Activated naive CD4-positive, alpha-beta T cell treated with anti-CD3 and anti-CD28 coated beads for 36 hours (primary cell): ENCODE measurements at regions not wholly inside any gene's neighbourhood (a gene's known extent, or its start where the extent isn't known, plus 50 kb on each side); places are given as distances from the start of the nearest gene placed in this dataset.

ENCODE experiments used
- CTCF ChIA-PET: fragments of 350-600 bp; sonication (Branson Sonifier 250); formaldehyde crosslinking; loops from one replicate; lab custom pipeline; 2021; ENCODE audit warnings: antibody characterized with exemption; lab: Charles Lee
- DNase-seq: peaks from one replicate; pipeline ENCODE4 v3.0.0-alpha.2; 2020
- H3K27ac Mint-ChIP-seq: one replicate; pipeline ENCODE4 v1.8.0; 2021; ENCODE audit warnings: mild to moderate bottlenecking, mixed read lengths
- H3K27me3 Mint-ChIP-seq: one replicate; pipeline ENCODE4 v1.8.0; 2021; ENCODE audit warnings: low read depth, mixed read lengths
- H3K36me3 Mint-ChIP-seq: one replicate; pipeline ENCODE4 v1.8.0; 2021; ENCODE audit warnings: low read depth, mixed read lengths
- H3K4me1 Mint-ChIP-seq: one replicate; pipeline ENCODE4 v1.8.0; 2021; ENCODE audit warnings: low read depth, mixed read lengths
- H3K4me3 Mint-ChIP-seq: one replicate; pipeline ENCODE4 v1.8.0; 2021; ENCODE audit warnings: mild to moderate bottlenecking, moderate library complexity, mixed read lengths
- H3K9me3 Mint-ChIP-seq: one replicate; pipeline ENCODE4 v1.8.0; 2021; ENCODE audit warnings: mixed read lengths
- intact Hi-C: fragments of 100-400 bp; cut with micrococcal nuclease; formaldehyde crosslinking; loops from one replicate; pipeline ENCODE4 v1.15.1; 2023

DNA sequence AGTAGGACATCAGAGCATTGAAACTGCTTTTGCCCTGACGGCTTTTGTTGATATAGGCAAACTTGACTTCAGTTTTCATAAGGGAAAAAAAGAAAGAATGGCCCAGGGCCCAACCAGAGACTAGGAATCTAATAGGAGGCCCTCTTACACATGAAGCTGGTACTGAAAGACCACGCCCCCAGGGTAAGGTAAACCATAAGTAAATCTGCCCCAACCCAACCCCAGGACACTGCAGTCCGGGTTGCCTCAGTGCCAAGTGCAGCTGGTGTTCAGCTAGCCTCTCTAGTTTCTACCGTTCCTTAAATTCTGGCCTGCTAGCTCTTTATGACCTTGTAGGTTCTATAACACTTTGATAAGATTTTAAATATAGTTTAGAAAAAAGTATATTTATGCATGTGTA is 136.7 kb downstream of the AQP9 start:
- Mint-ChIP-seq H3K36me3 (peaks cover 2% of the 10 kb centered on the region), H3K4me1 (peaks cover 5% of the 10 kb centered on the region), H3K4me3 (no peak overlapping the region), H3K27ac (no peak overlapping the region), H3K27me3 (no peaks in the 10 kb centered on the region), H3K9me3 (peaks cover 8% of the 10 kb centered on the region)
- intact Hi-C loops = loop anchor here (5.0 to 10.0 kb wide), 2 partner anchors 240 to 497 kb away; partner anchors contain the start of gene MINDY2
- no peak for DNase-seq
- CTCF ChIA-PET = no interaction called here

GRCh38 chr15:58275785-58276184 is 137.6 kb downstream of the AQP9 start:
- Mint-ChIP-seq H3K27ac (no peak overlapping the region), H3K4me3 (no peak overlapping the region), H3K4me1 (no peaks in the 10 kb centered on the region), H3K9me3 (peaks cover 8% of the 10 kb centered on the region), H3K36me3 (peaks cover 2% of the 10 kb centered on the region), H3K27me3 (no peaks in the 10 kb centered on the region)
- intact Hi-C loops = loop anchor here (10.0 kb wide), 1 partner anchor 239 kb away; no protein-coding TSS in a partner anchor
- no peak for DNase-seq
- CTCF ChIA-PET = no interaction called here

GRCh38 chr15:58276924-58277323 is 138.7 kb downstream of the AQP9 start:
- CTCF ChIA-PET = no interaction called here
- intact Hi-C loops = loop anchor here (10.0 kb wide), 1 partner anchor 238 kb away; no protein-coding TSS in a partner anchor

DNA sequence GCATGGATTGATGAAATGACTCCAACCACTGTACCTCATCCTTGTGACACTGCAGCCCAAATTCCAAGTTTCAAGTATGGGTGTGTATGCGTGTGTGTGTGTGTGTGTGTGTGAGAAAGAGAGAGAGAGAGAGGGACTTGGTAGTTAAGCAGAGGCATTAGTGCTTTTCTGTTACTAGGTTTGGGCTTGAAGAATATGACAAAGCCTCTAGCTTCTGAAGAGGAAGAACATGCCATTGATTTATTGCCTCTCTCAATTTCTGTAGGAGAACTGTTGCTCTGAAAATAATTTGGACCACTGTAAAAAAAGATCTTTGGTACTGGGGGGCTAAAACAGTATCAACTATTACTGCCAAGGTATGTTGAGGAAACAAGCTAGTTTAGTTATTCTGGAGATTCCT is 139.2 kb downstream of the AQP9 start:
- no peak overlapping the region for H3K27ac Mint-ChIP-seq
- DNase-seq = no peak
- H3K4me1 Mint-ChIP-seq = no peaks in the 10 kb centered on the region
- CTCF ChIA-PET = no interaction called here
- H3K9me3 Mint-ChIP-seq = no peaks in the 10 kb centered on the region
- no peak overlapping the region for H3K4me3 Mint-ChIP-seq
- intact Hi-C loops = loop anchor here (10.0 kb wide), 1 partner anchor 237 kb away; no protein-coding TSS in a partner anchor
- no peaks in the 10 kb centered on the region for H3K27me3 Mint-ChIP-seq
- H3K36me3 Mint-ChIP-seq = no peaks in the 10 kb centered on the region

More at GRCh38 chr15:58276924-58277323, 138.7 kb downstream of the AQP9 start:
- H3K4me3 Mint-ChIP-seq = no peak overlapping the region
- no peaks in the 10 kb centered on the region for H3K27me3 Mint-ChIP-seq
- no peak overlapping the region for H3K27ac Mint-ChIP-seq
- no peaks in the 10 kb centered on the region for H3K4me1 Mint-ChIP-seq
- no peak for DNase-seq
- H3K36me3 Mint-ChIP-seq = no peaks in the 10 kb centered on the region
- no peaks in the 10 kb centered on the region for H3K9me3 Mint-ChIP-seq

DNA sequence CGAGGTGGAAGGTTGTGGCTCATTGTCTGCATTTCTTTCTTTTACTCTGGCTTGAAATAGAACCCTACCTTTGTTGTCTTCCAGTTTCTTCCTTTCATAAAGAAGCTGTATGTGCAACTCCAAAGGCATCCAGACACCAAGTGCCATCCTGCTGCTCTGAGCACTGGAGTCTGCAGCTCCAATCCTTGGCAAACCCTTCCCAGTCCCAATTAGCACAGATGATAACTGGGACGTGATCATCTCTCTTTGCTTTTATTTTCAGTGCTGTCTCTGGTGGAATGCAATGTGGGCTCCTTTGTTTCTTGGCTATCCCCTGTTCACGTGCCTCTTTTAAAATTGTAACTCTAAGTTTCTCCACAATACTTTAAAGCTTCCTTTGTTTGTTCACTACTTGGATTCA is 140.9 kb downstream of the AQP9 start:
- no peaks in the 10 kb centered on the region for H3K27me3 Mint-ChIP-seq
- no peak overlapping the region for H3K27ac Mint-ChIP-seq
- intact Hi-C loops = loop anchor here (10.0 kb wide), 1 partner anchor 236 kb away; no protein-coding TSS in a partner anchor
- CTCF ChIA-PET = no interaction called here
- no peak overlapping the region for H3K4me3 Mint-ChIP-seq
- DNase-seq = no peak
- no peaks in the 10 kb centered on the region for H3K9me3 Mint-ChIP-seq
- no peaks in the 10 kb centered on the region for H3K4me1 Mint-ChIP-seq
- H3K36me3 Mint-ChIP-seq = no peaks in the 10 kb centered on the region

DNA sequence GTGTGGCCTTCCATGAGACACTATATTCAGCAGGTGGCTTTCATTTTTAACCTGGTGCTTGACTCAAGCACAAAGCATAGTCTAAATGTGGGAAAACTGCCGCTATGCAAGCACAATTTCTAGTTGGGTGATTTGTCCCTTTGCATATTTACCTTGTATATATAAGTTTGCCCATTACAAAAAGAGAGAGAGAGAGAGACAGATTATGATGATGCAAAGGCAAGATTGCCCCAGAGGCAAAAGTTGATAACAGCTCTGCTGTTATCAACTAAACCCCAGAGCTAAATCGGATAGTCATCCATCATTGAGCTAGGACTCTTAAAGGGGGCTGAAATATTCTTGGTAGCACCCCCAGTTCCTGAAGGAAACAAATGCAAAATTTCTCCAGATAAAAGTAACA is 141.5 kb downstream of the AQP9 start:
- intact Hi-C loops = loop anchor here (10.0 kb wide), 1 partner anchor 235 kb away; no protein-coding TSS in a partner anchor
- Mint-ChIP-seq H3K36me3 (no peaks in the 10 kb centered on the region), H3K9me3 (no peaks in the 10 kb centered on the region), H3K4me3 (no peak overlapping the region), H3K4me1 (no peaks in the 10 kb centered on the region), H3K27me3 (no peaks in the 10 kb centered on the region), H3K27ac (no peak overlapping the region)
- CTCF ChIA-PET = interaction anchor here (1.2 kb wide), 1 partner anchor 29 kb away, joined by 3 read pairs; no protein-coding TSS in a partner anchor
- DNase-seq = no peak

- Mint-ChIP-seq H3K27me3 (no peaks in the 10 kb centered on the region), H3K9me3 (no peaks in the 10 kb centered on the region), H3K36me3 (no peaks in the 10 kb centered on the region), H3K4me3 (no peak overlapping the region), H3K27ac (no peak overlapping the region), H3K4me1 (peaks cover 9% of the 10 kb centered on the region)
- intact Hi-C loops = no loop called here
- no peak for DNase-seq
- CTCF ChIA-PET = no interaction called here
Observed at GRCh38 chr15:58282060-58282708, 144.0 kb downstream of the AQP9 start.

DNA sequence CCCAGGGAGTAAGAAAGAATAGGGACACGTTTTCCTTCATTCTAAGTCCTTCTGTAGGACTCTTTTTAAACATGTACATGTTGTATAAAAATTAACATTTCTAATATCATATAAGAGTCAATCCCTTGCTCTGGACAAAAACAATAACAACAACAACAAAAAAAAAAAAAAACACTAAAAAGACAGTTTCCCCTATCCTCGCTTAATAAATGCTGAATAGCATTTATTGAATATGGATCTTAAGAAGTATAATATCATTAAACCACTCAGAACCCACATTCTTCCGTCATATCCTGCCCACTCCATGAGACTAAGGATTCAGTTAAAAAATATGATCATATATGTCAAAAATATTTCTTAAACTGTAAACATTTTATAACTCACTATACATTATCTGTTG is 145.1 kb downstream of the AQP9 start:
- Mint-ChIP-seq H3K4me1 (peaks cover 9% of the 10 kb centered on the region), H3K4me3 (no peak overlapping the region), H3K27ac (no peak overlapping the region), H3K27me3 (no peaks in the 10 kb centered on the region), H3K9me3 (no peaks in the 10 kb centered on the region), H3K36me3 (no peaks in the 10 kb centered on the region)
- no peak for DNase-seq
- intact Hi-C loops = no loop called here
- CTCF ChIA-PET = no interaction called here

- H3K4me3 Mint-ChIP-seq = no peak overlapping the region
- H3K27ac Mint-ChIP-seq = no peak overlapping the region
- peaks cover 9% of the 10 kb centered on the region for H3K4me1 Mint-ChIP-seq
- no peaks in the 10 kb centered on the region for H3K36me3 Mint-ChIP-seq
- no peak for DNase-seq
- intact Hi-C loops = no loop called here
- no peaks in the 10 kb centered on the region for H3K9me3 Mint-ChIP-seq
- H3K27me3 Mint-ChIP-seq = no peaks in the 10 kb centered on the region
- CTCF ChIA-PET = no interaction called here
Observed at GRCh38 chr15:58284293-58284692, 146.1 kb downstream of the AQP9 start.

GRCh38 chr15:58285212-58285920 is 146.4 kb upstream of the LIPC start:
- peaks cover 9% of the 10 kb centered on the region for H3K4me1 Mint-ChIP-seq
- H3K4me3 Mint-ChIP-seq = no peak overlapping the region
- H3K27ac Mint-ChIP-seq = no peak overlapping the region
- no peaks in the 10 kb centered on the region for H3K9me3 Mint-ChIP-seq
- no peak for DNase-seq
- intact Hi-C loops = no loop called here
- H3K36me3 Mint-ChIP-seq = no peaks in the 10 kb centered on the region
- CTCF ChIA-PET = no interaction called here
- no peaks in the 10 kb centered on the region for H3K27me3 Mint-ChIP-seq

GRCh38 chr15:58285921-58286278 is 145.9 kb upstream of the LIPC start:
- CTCF ChIA-PET = no interaction called here
- Mint-ChIP-seq H3K4me3 (no peak overlapping the region), H3K9me3 (no peaks in the 10 kb centered on the region), H3K27me3 (no peaks in the 10 kb centered on the region), H3K27ac (no peak overlapping the region), H3K4me1 (peaks cover 13% of the 10 kb centered on the region), H3K36me3 (no peaks in the 10 kb centered on the region)
- no peak for DNase-seq
- intact Hi-C loops = no loop called here

DNA sequence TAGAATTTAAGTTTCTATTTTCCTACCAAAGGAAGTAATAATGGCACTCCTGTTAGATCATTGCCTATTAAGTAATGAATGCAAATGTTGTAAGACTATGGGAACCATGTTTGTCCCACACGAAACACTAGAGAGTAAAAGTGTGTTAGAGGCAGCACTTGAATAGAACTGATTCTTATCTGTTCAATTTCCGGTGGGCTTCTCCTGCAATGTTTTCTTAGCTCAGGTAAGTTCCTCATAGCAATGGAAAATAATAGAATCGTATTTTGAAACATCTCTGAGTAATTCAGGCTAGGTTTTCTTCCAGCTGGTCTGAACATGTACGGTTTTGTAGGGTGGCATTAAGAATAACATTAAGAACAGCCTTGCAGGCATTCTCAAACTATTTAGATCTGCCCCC is 145.3 kb upstream of the LIPC start:
- no peak for DNase-seq
- Mint-ChIP-seq H3K27ac (no peak overlapping the region), H3K27me3 (no peaks in the 10 kb centered on the region), H3K4me3 (no peak overlapping the region), H3K4me1 (peaks cover 14% of the 10 kb centered on the region), H3K36me3 (no peaks in the 10 kb centered on the region), H3K9me3 (no peaks in the 10 kb centered on the region)
- intact Hi-C loops = no loop called here
- CTCF ChIA-PET = interaction anchor here (0.6 kb wide), 2 partner anchors 20 to 43 kb away, joined by 3 to 4 read pairs; no protein-coding TSS in a partner anchor

DNA sequence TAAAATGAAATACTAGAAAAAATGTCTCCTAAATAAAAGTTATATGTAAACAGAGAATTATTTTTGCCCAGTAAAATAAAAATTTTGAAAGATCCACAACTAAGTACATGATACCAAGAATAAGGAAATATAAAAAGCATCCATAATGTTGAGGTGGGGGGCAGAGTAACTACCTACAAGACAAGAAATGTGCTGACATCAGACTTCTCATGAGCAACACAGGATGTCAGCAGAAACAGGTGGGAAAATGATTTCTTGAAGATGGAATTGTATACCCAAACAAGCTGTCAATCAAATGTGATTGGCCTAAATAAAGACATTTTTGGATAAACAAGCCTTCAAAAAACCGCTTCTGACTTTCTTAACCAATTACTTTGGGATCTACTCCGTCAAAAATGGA is 143.9 kb upstream of the LIPC start:
- H3K4me1 Mint-ChIP-seq = peaks cover 23% of the 10 kb centered on the region
- no peak overlapping the region for H3K4me3 Mint-ChIP-seq
- intact Hi-C loops = no loop called here
- H3K27me3 Mint-ChIP-seq = no peaks in the 10 kb centered on the region
- peaks cover 4% of the 10 kb centered on the region for H3K9me3 Mint-ChIP-seq
- H3K36me3 Mint-ChIP-seq = no peaks in the 10 kb centered on the region
- no peak for DNase-seq
- H3K27ac Mint-ChIP-seq = no peak overlapping the region
- CTCF ChIA-PET = no interaction called here
